Lower leg skin (tissue), 3 donors: ENCODE measurements at regions not wholly inside any gene's neighbourhood (a gene's known extent, or its start where the extent isn't known, plus 50 kb on each side); places are given as distances from the start of the nearest gene placed in this dataset.

Experiments used
- CTCF ChIP-seq, 3 donors: fragments of 450-650 bp; IDR thresholded peaks; one replicate each; pipeline ENCODE4 v1.5.1; 2016; ENCODE audit warnings: antibody characterized with exemption in 3 of 3, mild to moderate bottlenecking in 3 of 3, moderate library complexity in 2 of 3
- POLR2A ChIP-seq, 2 donors: fragments of 450-650 bp; IDR thresholded peaks; one replicate each; pipeline ENCODE4 v1.6.1; 2016 to 2017; ENCODE audit warnings: antibody characterized with exemption in 2 of 2, mild to moderate bottlenecking in 1 of 2, moderate library complexity in 1 of 2

DNA sequence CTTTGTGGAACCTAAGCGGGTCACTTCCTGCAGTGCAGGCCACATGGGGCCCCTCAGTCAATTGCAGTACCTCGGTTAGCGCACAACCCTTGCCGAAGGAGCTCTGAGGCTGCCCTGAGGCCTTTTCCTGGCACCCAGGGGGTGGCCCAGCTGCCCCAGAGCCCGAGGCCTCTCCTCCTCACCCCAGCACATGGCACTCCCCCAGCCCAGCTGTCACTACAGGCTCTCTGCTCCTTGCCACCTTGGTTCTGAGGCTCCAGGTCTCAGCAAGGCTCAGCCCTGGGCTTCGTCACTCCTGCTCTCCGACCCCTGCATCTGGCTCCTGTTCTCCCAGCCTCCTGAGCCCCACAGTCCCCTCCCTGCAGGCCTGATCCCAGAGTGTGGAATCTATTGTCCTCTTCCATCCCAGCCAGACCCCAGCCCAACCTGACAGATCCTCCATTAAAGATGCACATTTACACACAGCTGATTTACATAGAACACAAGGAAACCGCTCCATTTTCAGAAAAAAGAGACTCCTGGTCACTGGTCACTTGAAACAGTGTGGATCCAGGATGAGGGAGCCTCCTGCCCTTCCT is 192.8 kb upstream of the POU3F1 start:
- TF ChIP-seq CTCF (IDR thresholded peaks at IDR 0.05) (no peak), POLR2A (IDR thresholded peaks at IDR 0.05) (no peak)
